Posterior vena cava (tissue), 2 donors: ENCODE measurements at regions not wholly inside any gene's neighbourhood (a gene's known extent, or its start where the extent isn't known, plus 50 kb on each side); places are given as distances from the start of the nearest gene placed in this dataset.

Source experiments
- DNase-seq: peaks from one replicate; pipeline ENCODE4 v3.0.0-alpha.2; 2020; ENCODE audit warnings: low spot score
- intact Hi-C, 2 donors: fragments of 100-400 bp; cut with DNase I; formaldehyde crosslinking; loops; one replicate each; pipeline versions ENCODE4 v1.14.1 to v1.14.2; 2022 to 2023
- donor health status: DM: yes; HTN: yes; CAD: no.
- donor health status: DM: yes; HTN: yes; CAD: no.

GRCh38 chr4:8671712-8672290 is 79.2 kb downstream of the CPZ start:
- intact Hi-C loops = no loop called here
- DNase-seq = peak; percentile 48
